Mucosa of descending colon (tissue), 3 donors: ENCODE measurements at regions not wholly inside any gene's neighbourhood (a gene's known extent, or its start where the extent isn't known, plus 50 kb on each side); places are given as distances from the start of the nearest gene placed in this dataset.
A peak's percentile ranks its signal among the peaks of the same experiment; 100 is the strongest.

Experiments used
- ATAC-seq: fragments of 200-7000 bp; cut with Tn5 transposase; one replicate; pipeline ENCODE4 v1.9.1; 2020; ENCODE audit warnings: mild to moderate bottlenecking, moderate library complexity
- DNase-seq, 3 donors: peaks; one replicate each; pipeline ENCODE4 v3.0.0-alpha.2; 2020
- H3K36me3 ChIP-seq: fragments of 200-600 bp; one replicate; pipeline ENCODE4 v1.8.0; 2021; ENCODE audit warnings: low read depth, mild to moderate bottlenecking
- H3K4me1 ChIP-seq: fragments of 200-600 bp; one replicate; pipeline ENCODE4 v1.8.0; 2021; ENCODE audit warnings: low read depth, mild to moderate bottlenecking
- H3K4me3 ChIP-seq: fragments of 200-600 bp; one replicate; pipeline ENCODE4 v1.8.0; 2021; ENCODE audit warnings: mild to moderate bottlenecking
- H3K9me3 ChIP-seq: fragments of 200-600 bp; one replicate; pipeline ENCODE4 v1.8.0; 2021; ENCODE audit warnings: mild to moderate bottlenecking
- intact Hi-C, 2 donors: fragments of 100-400 bp; cut with DNase I in 1 of 2; cut with micrococcal nuclease in 1 of 2; formaldehyde crosslinking; loops; one replicate each; pipeline versions ENCODE4 v1.11.0 to v1.11.1; 2022; cut with DNase I, micrococcal nuclease
- TF ChIP-seq, protein P1 (sequence below): fragments of 200-600 bp; IDR thresholded peaks from one replicate; pipeline ENCODE4 v1.8.0; 2022; ENCODE audit warnings: antibody characterized with exemption, mild to moderate bottlenecking
- donor health status: DM: no; HTN: no; CAD: no; lungs with moderate emphysema.
- donor health status: DM: no; HTN: no; CAD: no.
- donor health status: DM: no; HTN: yes; CAD: no.

DNA sequence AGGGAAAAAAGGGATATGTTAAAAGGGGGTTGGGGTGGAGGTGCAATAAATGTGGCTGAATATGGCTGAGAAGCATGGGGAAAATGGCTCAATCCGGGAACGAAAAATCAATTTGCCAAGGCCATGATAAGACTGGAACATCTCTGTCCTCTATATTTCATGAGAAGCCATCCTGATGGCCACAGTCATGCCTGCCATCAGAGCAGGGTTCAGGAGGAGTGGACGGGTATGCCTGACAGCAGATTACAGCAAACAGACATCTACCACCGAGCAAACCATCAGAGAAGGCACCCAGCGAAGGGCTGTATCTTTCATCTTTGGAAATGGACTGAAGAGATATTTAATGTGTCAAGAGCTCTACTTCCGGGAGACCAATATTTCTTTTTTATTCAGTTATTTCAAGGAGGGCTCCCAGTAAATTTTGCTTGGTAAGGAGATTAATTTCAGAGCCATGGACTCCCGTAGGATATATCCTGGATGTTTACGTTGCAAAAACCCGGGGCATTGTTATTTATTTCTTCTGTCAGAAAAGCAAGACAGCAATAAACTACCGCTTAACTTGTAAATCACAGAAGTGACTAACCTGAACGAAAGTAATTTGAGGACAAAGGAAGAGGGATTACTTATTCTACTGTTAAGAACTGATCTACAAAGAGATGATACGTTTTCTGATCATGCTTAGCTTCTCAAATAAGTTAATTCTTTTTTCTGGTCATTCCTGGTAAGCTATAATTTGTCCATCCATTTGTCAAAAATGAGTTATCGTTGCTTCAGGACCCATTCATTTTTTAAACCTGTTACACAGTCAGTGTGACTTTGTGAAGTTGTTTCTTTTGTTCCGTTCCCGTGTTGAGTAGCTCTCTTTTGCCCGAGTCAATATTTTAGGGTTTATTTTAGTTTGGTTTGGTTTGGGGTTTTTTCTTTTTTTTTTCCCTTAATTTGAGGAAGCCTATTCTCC, 80.6 kb upstream of the CHD2 start:
- Histone ChIP-seq H3K36me3 (no peaks in the 10 kb centered on the region), H3K4me1 (peaks cover 29% of the 10 kb centered on the region), H3K4me3 (peak overlapping the region; percentile 1), H3K9me3 (no peaks in the 10 kb centered on the region)
- peak; percentile 7 for ATAC-seq
- TF ChIP-seq, protein P1, sequence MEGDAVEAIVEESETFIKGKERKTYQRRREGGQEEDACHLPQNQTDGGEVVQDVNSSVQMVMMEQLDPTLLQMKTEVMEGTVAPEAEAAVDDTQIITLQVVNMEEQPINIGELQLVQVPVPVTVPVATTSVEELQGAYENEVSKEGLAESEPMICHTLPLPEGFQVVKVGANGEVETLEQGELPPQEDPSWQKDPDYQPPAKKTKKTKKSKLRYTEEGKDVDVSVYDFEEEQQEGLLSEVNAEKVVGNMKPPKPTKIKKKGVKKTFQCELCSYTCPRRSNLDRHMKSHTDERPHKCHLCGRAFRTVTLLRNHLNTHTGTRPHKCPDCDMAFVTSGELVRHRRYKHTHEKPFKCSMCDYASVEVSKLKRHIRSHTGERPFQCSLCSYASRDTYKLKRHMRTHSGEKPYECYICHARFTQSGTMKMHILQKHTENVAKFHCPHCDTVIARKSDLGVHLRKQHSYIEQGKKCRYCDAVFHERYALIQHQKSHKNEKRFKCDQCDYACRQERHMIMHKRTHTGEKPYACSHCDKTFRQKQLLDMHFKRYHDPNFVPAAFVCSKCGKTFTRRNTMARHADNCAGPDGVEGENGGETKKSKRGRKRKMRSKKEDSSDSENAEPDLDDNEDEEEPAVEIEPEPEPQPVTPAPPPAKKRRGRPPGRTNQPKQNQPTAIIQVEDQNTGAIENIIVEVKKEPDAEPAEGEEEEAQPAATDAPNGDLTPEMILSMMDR, result no peak
- peak in 1 of 3 donors; percentile 25 for DNase-seq
- intact Hi-C loops, result loop anchor here in 1 of 2 donors (5.0 kb wide), 1 partner anchor 63 kb away; no protein-coding TSS in a partner anchor

DNA sequence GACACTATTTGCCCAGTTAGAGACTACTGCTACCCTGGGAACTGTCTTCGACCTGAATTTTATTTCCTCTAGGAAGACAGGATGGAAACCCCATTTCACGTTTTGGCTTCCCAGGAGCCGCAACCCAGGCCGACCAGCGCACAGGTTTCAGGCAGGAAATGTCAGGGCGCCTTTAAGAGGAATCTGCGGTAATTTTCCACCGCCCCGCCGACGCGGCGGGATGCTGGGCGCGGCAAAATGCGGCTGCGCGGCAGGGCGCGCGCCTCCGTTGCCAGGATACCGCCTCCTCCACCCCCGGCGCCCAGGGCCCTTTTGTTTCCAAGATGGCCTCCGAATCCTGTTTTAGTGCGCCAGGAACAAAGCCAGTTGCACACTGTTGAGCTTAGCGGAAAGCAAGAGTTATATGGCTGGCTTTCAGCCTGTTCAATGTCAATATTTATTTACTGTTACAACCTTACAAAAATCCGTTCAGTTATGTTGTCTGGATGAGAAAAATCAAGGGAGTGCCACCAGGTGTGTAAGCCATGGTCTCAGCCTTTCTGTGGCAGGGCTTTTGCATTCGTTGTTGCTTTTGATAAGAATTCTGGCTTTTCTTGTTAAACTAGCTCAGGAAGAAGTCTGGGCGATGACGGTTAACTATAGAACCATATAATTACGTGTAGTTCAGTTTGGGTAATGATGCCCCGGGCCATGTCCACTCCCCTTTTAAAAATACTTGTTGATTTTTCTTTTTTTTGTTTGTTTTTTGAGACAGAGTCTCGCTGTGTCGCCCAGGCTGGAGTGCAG, 79.7 kb upstream of the CHD2 start:
- TF ChIP-seq, protein P1, result no peak
- peak overlapping the region; percentile 1 for H3K4me3 ChIP-seq
- peaks cover 29% of the 10 kb centered on the region for H3K4me1 ChIP-seq
- H3K9me3 ChIP-seq, result no peaks in the 10 kb centered on the region
- H3K36me3 ChIP-seq, result no peaks in the 10 kb centered on the region
- intact Hi-C loops, result loop anchor here in 1 of 2 donors (5.0 kb wide), 1 partner anchor 62 kb away; no protein-coding TSS in a partner anchor
- ATAC-seq (peak; percentile 91), DNase-seq (peak; percentile 93 to 95 (median 95))

DNA sequence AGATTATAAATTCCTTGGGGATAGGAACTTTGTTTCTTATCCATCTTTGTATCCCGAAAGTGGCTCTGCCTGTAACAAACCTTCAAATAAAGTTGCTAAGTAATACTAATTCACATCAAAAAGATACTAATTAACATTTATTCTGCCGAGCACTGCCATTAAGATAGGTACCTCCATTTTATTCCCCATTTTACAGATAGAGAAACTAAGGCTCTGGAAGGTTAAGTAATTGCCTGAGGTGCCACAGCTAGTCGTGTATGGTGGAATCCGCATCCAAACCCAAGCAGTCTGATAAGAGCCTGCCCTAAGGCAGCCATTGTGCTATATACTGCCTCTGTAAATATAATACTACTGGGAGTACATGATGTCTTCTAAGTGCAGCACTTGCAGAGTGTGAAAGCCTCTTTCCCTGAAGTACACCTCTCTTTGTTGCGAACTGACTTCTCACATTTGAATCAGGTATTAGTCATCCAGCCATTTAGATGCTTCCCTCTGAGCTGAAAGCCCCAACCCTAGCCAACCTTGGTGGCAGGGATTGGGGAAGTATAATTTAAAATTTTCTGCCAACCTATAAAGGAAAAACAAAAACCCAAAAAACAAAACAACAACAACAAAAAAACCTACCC, 78.5 kb upstream of the CHD2 start:
- ATAC-seq (peak; percentile 9), DNase-seq (no peak)
- Histone ChIP-seq H3K4me1 (peaks cover 29% of the 10 kb centered on the region), H3K36me3 (no peaks in the 10 kb centered on the region), H3K9me3 (no peaks in the 10 kb centered on the region), H3K4me3 (no peak overlapping the region)
- TF ChIP-seq, protein P1, result no peak
- intact Hi-C loops, result loop anchor here in 1 of 2 donors (5.0 kb wide), 1 partner anchor 61 kb away; no protein-coding TSS in a partner anchor

DNA sequence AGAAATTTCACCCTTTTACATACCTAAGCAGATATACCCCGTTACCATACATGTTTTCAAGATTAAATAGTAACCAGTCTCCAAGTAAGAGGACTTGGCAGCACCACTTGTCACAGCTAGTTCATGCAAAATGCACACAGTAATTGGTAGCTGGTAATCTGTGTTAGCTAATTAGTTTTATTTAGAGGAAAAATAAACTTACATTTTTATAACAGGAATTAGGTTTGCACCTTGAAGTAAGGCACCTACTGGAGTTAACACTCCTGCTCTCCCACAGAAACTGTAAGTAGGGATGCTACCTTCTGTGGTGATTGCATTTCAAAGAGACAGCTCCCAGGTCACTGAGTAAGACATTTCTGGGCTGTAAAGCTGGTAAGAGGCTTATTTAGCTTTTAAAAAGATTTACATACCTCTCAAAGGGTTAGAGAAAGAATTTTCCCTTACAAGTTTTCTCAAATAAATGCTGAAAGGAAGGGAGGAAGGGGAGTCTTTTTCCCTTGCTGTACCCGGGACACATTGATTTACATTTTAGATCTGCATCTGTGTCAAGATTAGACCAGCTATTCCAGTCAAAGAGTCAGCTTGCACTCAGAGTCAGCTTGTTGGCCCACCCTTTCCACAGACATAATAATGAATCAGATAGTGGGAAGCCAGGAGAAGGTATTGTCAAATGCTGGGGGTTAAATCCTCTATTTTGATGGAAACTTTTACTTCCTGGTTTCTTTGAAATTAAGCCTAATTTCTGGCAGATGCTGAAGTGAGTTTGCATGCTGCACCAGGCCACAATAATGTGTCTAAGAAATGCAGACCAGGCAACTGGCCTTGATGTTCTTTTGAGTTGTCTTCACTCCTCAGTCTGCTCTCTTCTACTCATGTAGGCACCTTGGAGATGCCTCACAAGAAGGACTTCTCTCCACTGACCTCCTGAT, 77.6 kb upstream of the CHD2 start:
- TF ChIP-seq, protein P1, result no peak
- no peaks in the 10 kb centered on the region for H3K36me3 ChIP-seq
- DNase-seq (no peak), ATAC-seq (no peak)
- intact Hi-C loops, result loop anchor here in 1 of 2 donors (5.0 kb wide), 1 partner anchor 60 kb away; no protein-coding TSS in a partner anchor
- H3K4me1 ChIP-seq, result peaks cover 23% of the 10 kb centered on the region
- H3K9me3 ChIP-seq, result no peaks in the 10 kb centered on the region
- H3K4me3 ChIP-seq, result no peak overlapping the region
